Motor neuron (in vitro differentiated cells): ENCODE measurements at regions not wholly inside any gene's neighbourhood (a gene's known extent, or its start where the extent isn't known, plus 50 kb on each side); places are given as distances from the start of the nearest gene placed in this dataset.
"Not testable (repeated sequence)": the region's sequence is repeated elsewhere in the genome, so short reads cannot be mapped to it uniquely, and the experiment has no call there.

ENCODE experiments used
- ATAC-seq, 8 experiments: fragments of 200-7000 bp; cut with Tn5 transposase; replicated peaks in 6 of 8; 2 replicates each; pipeline ENCODE4 v1.8.0; 2021; ENCODE audit warnings: mild to moderate bottlenecking in 8 of 8, moderate library complexity in 8 of 8
- H3K27ac ChIP-seq, 2 donors: fragments of 250-450 bp; sonication (Bioruptor Pico); 2 replicates each; pipeline ENCODE4 v1.9.0; 2021; ENCODE audit warnings: antibody characterized with exemption in 2 of 2, mild to moderate bottlenecking in 2 of 2, moderate library complexity in 1 of 2
- H3K4me1 ChIP-seq, 2 donors: fragments of 250-450 bp; sonication (Bioruptor Pico); replicated peaks in 1 of 2; 2 replicates each; pipeline ENCODE4 v1.6.1; 2021; ENCODE audit warnings: antibody characterized with exemption in 2 of 2, mild to moderate bottlenecking in 2 of 2, moderate library complexity in 1 of 2
- H3K4me3 ChIP-seq, 5 donors: fragments of 250-450 bp; sonication (Bioruptor Pico); 2 replicates each; pipeline ENCODE4 v1.9.0; 2021; ENCODE audit warnings: antibody characterized with exemption in 5 of 5, mild to moderate bottlenecking in 5 of 5, moderate library complexity in 4 of 5
- WGBS, 10 experiments: fragments of 450-650 bp; shearing (Covaris generic); methylation state at CpG; one replicate each; pipeline ENCODE4 v1.0.0; 2022; 5-methylcytosine and 5-hydroxymethylcytosine counted together
- in situ Hi-C, 9 experiments: fragments of 400-800 bp; cut with MboI; loops; one replicate each; pipeline ENCODE4 v1.15.0; 2021; ENCODE audit warnings: low sequenced_read_pairs in 9 of 9, low pct_unique_long_range_greater_than_20kb in 2 of 9; ENCODE audit not compliant: unreplicated experiment in 9 of 9

GRCh38 chr1:157272729-157273524 lies 134.7 kb upstream of the ETV3 start:
- no peak overlapping the region for H3K27ac ChIP-seq
- no peaks in the 10 kb centered on the region for H3K4me1 ChIP-seq
- 0 to 85% (median 61%) methylated on average over 1 to 6 of the region's 6 CpGs for WGBS, 10 experiments
- no peak overlapping the region for H3K4me3 ChIP-seq
- ATAC-seq: peak in 2 of 8 experiments; percentile 81 to 82
- in situ Hi-C loops: no loop called here

- H3K4me1 ChIP-seq: no peaks in the 10 kb centered on the region
- no peak overlapping the region for H3K4me3 ChIP-seq
- in situ Hi-C loops: no loop called here
- no peak overlapping the region for H3K27ac ChIP-seq
- no peak for ATAC-seq
Measured at GRCh38 chr1:157272264-157272663, 134.1 kb upstream of the ETV3 start.

- 0 to 100% (median 75%) methylated on average over 1 to 4 of the region's 4 CpGs; no CpG with 5 or more reads in 1 of the 10 experiments for WGBS, 10 experiments
- no peak for ATAC-seq
- no peak overlapping the region for H3K4me3 ChIP-seq
- H3K27ac ChIP-seq: no peak overlapping the region
- in situ Hi-C loops: no loop called here
- H3K4me1 ChIP-seq: no peaks in the 10 kb centered on the region
Measured at GRCh38 chr1:157270705-157271274, 132.6 kb upstream of the ETV3 start.

GRCh38 chr1:157269656-157270375 lies 131.6 kb upstream of the ETV3 start:
- H3K27ac ChIP-seq: no peak overlapping the region
- no peaks in the 10 kb centered on the region for H3K4me1 ChIP-seq
- in situ Hi-C loops: no loop called here
- ATAC-seq: no peak
- H3K4me3 ChIP-seq: no peak overlapping the region
- WGBS, 10 experiments: 0 to 100% (median 42%) methylated on average over 1 to 6 of the region's 6 CpGs; no CpG with 5 or more reads in 2 of the 10 experiments

- H3K27ac ChIP-seq: no peak overlapping the region
- in situ Hi-C loops: no loop called here
Measured at GRCh38 chr1:157262891-157263290, 124.7 kb upstream of the ETV3 start.

GRCh38 chr1:157262422-157262821 lies 124.2 kb upstream of the ETV3 start:
- Histone ChIP-seq H3K4me1 (no peaks in the 10 kb centered on the region), H3K27ac (no peak overlapping the region), H3K4me3 (no peak overlapping the region)
- ATAC-seq: no peak
- in situ Hi-C loops: no loop called here
- WGBS, 10 experiments: 0 to 94% (median 37%) methylated on average over 1 to 2 of the region's 2 CpGs; no CpG with 5 or more reads in 2 of the 10 experiments

More at GRCh38 chr1:157262891-157263290, 124.7 kb upstream of the ETV3 start:
- ATAC-seq: no peak
- Histone ChIP-seq H3K4me3 (no peak overlapping the region), H3K4me1 (no peaks in the 10 kb centered on the region)

GRCh38 chr1:157255891-157256290 lies 117.7 kb upstream of the ETV3 start:
- ATAC-seq, H3K4me3 ChIP-seq, H3K27ac ChIP-seq, in situ Hi-C loops, H3K4me1 ChIP-seq: not testable (repeated sequence)
- WGBS, 10 experiments: no CpG with 5 or more reads among the region's 3 CpGs

GRCh38 chr1:157254183-157254582 lies 116.0 kb upstream of the ETV3 start:
- H3K27ac ChIP-seq, in situ Hi-C loops, ATAC-seq, H3K4me3 ChIP-seq, H3K4me1 ChIP-seq: not testable (repeated sequence)
- WGBS, 10 experiments: 0 to 100% (median 0%) methylated on average over 1 of the region's 3 CpGs; no CpG with 5 or more reads in 7 of the 10 experiments

GRCh38 chr1:157252473-157252872 lies 114.3 kb upstream of the ETV3 start:
- peaks cover 0 to 2% of the 10 kb centered on the region in 2 donors for H3K4me1 ChIP-seq
- no peak overlapping the region for H3K4me3 ChIP-seq
- H3K27ac ChIP-seq: no peak overlapping the region
- 0 to 100% (median 55%) methylated on average over 1 to 2 of the region's 2 CpGs; no CpG with 5 or more reads in 2 of the 10 experiments for WGBS, 10 experiments
- ATAC-seq: no peak
- in situ Hi-C loops: no loop called here

GRCh38 chr1:157249739-157250138 lies 111.5 kb upstream of the ETV3 start:
- in situ Hi-C loops: no loop called here
- no peak for ATAC-seq
- Histone ChIP-seq H3K4me1 (peaks cover 0 to 2% of the 10 kb centered on the region in 2 donors), H3K4me3 (no peak overlapping the region), H3K27ac (no peak overlapping the region)
- WGBS, 10 experiments: 0 to 100% (median 83%) methylated on average over 1 of the region's 1 CpG; no CpG with 5 or more reads in 3 of the 10 experiments

- no peak overlapping the region for H3K27ac ChIP-seq
- no peak overlapping the region for H3K4me3 ChIP-seq
- in situ Hi-C loops: no loop called here
- peaks cover 0 to 2% of the 10 kb centered on the region in 2 donors for H3K4me1 ChIP-seq
- ATAC-seq: no peak
- 0 to 80% (median 55%) methylated on average over 1 to 2 of the region's 2 CpGs; no CpG with 5 or more reads in 1 of the 10 experiments for WGBS, 10 experiments
Measured at GRCh38 chr1:157249326-157249725, 111.1 kb upstream of the ETV3 start.

GRCh38 chr1:157247764-157248049 lies 109.5 kb upstream of the ETV3 start:
- H3K4me3 ChIP-seq, ATAC-seq, H3K4me1 ChIP-seq, in situ Hi-C loops, H3K27ac ChIP-seq: not testable (repeated sequence)
- WGBS, 10 experiments: 5 to 100% (median 82%) methylated on average over 2 of the region's 2 CpGs

- WGBS, 10 experiments: 19 to 100% (median 90%) methylated on average over 1 to 2 of the region's 2 CpGs
- Histone ChIP-seq H3K4me3 (no peak overlapping the region), H3K27ac (no peak overlapping the region), H3K4me1 (no peaks in the 10 kb centered on the region)
- in situ Hi-C loops: no loop called here
- no peak for ATAC-seq
Measured at GRCh38 chr1:157247005-157247763, 109.0 kb upstream of the ETV3 start.
